NCI-H2029 treated with DMSO at 0.1 percent for 48 hours (cell line): ENCODE measurements at regions not wholly inside any gene's neighbourhood (a gene's known extent, or its start where the extent isn't known, plus 50 kb on each side); places are given as distances from the start of the nearest gene placed in this dataset.

Experiments
- DNase-seq: peaks from one replicate; lab custom pipeline; 2025; lab: John Stamatoyannopoulos, UW

DNA sequence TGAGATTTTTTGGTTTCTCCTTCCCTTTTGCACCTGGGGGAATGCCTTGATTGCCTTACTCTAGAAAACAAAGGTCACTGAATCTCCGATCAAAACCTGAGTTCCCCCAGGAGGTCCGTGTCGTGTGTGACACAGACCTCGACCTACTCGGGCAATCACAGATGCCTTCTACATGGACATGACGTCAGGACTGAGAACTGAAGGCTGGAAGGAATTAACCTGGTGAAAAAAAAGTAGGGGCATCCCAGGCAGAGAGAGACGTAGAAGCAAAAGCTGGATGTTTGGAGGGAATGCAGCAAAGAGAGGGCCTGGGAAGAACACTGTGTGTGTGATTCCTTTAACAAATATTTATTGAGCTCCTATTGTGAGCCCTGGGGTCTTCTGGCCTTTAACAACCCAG is 178.0 kb downstream of the PRDM2 start:
- DNase-seq, result no peak

- DNase-seq, result no peak
These were observed 178.5 kb downstream of the PRDM2 start for GRCh38 chr1:13878451-13878850.

GRCh38 chr1:13881385-13882088 is 181.5 kb downstream of the PRDM2 start:
- DNase-seq, result no peak

GRCh38 chr1:13888351-13888986 is 188.5 kb downstream of the PRDM2 start:
- no peak for DNase-seq

GRCh38 chr1:13889495-13889894 is 189.5 kb downstream of the PRDM2 start:
- no peak for DNase-seq

- no peak for DNase-seq
These were observed 190.8 kb downstream of the PRDM2 start for GRCh38 chr1:13890766-13891165.

GRCh38 chr1:13892198-13892597 is 192.2 kb downstream of the PRDM2 start:
- DNase-seq, result no peak

DNA sequence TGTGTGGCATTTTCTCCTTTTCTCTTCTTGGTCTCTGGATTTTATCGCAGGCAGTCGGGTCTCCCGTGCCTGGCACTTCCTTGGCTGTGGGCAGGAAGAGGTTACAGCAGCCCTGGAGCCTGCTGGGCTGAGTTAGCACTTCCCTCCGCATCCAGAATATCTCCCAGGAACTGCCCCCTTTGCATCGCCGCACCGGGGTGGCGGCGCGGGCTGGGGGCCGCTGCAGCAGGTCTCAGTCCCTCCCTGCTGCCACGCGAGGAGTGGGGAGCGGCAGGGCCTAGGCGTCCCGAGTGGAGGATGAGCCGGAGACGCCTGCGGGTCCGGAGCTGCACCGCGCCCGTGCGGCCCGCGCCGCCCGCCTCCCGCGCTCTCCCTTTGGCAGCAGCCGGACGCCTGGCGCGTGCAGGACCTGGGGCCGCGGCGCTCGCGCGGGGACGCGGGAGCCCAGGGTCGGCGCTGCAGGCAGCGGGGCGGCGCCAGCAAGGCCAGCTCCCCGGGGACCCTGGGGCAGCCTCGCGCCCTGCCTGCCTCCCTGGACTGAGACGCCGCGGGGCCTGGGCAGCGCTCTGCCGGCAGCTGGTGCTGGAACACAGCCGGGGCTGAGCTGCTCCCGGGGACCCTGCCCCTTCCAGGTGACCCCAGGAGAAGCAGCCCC is 192.8 kb downstream of the PRDM2 start:
- no peak for DNase-seq

DNA sequence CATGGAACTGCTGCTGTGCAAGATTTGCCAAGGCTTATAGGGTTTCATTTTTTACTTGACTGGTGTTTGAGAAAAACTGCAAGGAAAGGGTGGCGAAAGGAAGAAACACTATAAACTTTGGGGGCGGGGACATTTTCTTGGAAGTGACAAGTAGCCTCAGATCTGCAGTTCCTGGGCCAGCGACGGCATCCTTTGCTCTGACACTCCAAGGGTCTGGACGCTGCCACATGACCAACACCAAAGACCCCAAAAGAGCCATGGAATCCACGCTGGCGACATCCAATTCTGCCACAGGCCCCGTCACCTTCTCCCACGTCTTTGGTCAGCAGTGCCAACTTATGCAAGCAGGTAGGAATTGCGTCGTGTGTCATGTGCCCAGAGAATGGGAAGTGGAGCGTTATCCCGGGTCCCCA is 193.4 kb downstream of the PRDM2 start:
- DNase-seq, result no peak

- no peak for DNase-seq
These were observed 196.9 kb downstream of the PRDM2 start for GRCh38 chr1:13896932-13897331.

DNA sequence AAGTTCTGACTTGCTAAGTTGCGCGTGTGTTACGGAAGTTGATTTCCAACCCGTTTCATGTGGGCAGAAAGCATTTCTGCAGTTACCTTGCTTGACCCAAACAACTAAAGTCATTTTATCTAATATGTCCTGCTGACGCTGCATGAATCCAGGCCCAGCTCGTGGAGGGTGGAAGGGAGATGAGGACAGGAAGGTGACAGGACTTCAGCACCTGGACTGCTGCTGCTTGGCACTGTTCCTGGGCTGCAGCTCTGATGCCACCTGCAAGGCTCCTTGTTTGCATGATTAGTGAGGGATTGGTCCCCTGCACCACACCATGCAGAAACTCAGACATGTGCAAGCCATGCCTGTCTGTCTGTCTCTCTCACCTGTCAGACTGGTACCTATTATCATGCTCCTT is 198.4 kb downstream of the PRDM2 start:
- DNase-seq, result no peak

- DNase-seq, result no peak
These were observed 199.9 kb downstream of the PRDM2 start for GRCh38 chr1:13899856-13900255.

- no peak for DNase-seq
These were observed 200.6 kb downstream of the PRDM2 start for GRCh38 chr1:13900583-13900982.

DNA sequence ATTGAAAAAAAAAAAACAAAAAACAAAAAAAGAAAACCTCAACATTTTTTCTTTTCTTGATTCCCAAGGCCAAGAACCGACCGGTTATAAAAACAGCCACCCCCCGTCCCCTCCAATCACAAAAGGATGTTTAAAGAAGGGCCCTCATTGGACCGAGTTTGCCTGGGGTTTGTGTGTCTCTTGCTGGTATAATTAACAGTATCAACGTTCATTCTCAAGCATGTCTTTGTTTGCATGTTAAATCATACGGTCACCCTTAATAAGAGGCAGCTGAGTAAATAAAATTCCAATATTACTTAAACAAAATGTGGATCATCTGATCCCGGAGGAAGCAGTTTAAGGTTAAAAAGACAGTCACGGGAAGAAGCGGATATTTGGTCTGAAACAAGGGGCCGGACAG is 201.1 kb downstream of the PRDM2 start:
- peak; percentile 77 for DNase-seq

- DNase-seq, result no peak
These were observed 201.6 kb downstream of the PRDM2 start for GRCh38 chr1:13901597-13901996.

GRCh38 chr1:13908128-13908527 is 208.1 kb downstream of the PRDM2 start:
- no peak for DNase-seq

- DNase-seq, result peak; percentile 16
These were observed 212.0 kb downstream of the PRDM2 start for GRCh38 chr1:13911697-13912619.

GRCh38 chr1:13913396-13913795 is 213.4 kb downstream of the PRDM2 start:
- no peak for DNase-seq

- DNase-seq, result no peak
These were observed 216.5 kb downstream of the PRDM2 start for GRCh38 chr1:13916530-13916929.

DNA sequence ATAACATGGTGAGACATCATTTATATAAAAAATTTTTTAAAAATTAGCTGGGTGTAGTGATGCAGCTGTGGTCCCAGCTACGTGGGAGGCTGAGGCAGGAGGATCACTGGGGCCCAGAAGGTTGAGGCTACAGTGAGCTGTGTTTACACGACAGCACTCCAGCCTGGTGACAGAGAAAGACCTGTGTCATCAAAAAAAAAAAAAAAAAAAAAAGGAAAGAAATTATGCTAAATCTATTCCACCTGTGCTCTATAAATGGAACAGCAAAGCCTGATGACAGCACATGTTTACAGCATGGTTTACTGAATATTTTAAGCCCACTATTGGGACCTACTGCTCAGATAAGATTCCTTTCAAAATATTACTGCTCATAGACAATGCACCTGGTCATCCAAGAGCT is 217.6 kb downstream of the PRDM2 start:
- no peak for DNase-seq

DNA sequence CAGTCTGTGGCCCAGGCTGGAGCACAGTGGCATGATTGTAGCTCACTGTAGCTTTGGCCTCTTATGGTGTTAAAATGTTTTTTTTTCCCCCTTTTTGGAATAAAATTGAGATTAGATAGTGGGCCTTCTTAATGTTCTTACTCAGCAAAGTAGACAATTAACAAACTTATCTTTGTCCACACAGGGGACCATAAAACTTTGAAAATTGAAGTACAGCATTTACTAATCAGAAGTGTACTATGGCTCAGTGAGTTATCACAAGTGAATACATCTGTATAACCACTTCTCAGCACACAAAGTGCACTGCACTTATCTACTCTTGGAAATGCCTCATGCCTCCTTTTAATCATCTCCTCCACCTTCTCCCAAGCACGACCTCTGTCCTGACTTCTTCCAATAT is 218.9 kb downstream of the PRDM2 start:
- DNase-seq, result no peak

GRCh38 chr1:13921190-13921589 is 221.2 kb downstream of the PRDM2 start:
- DNase-seq, result no peak
